Heart left ventricle (tissue), 16 donors: ENCODE measurements at regions not wholly inside any gene's neighbourhood (a gene's known extent, or its start where the extent isn't known, plus 50 kb on each side); places are given as distances from the start of the nearest gene placed in this dataset.

Experiments used
- ATAC-seq, 4 donors: fragments of 200-7000 bp; cut with Tn5 transposase; one replicate each; pipeline ENCODE4 v1.9.1; 2020 to 2022; ENCODE audit warnings: moderate library complexity in 4 of 4, mild to moderate bottlenecking in 3 of 4, moderate number of reproducible peaks in 1 of 4
- DNase-seq, 5 donors: peaks; one replicate each; pipeline ENCODE4 v3.0.0-alpha.2; 2020
- H3K27ac ChIP-seq, 12 donors: fragments of 200-600 bp; sonication (generic) in 4 of 12; one replicate each; pipeline versions ENCODE4 v1.5.0 to v1.8.0; 2016 to 2022; ENCODE audit warnings: mild to moderate bottlenecking in 2 of 12
- H3K27me3 ChIP-seq, 9 donors: fragments of 200-600 bp; sonication (generic) in 2 of 9; one replicate each; pipeline versions ENCODE4 v1.5.1 to v1.8.0; 2016 to 2022; ENCODE audit warnings: mild to moderate bottlenecking in 3 of 9
- H3K36me3 ChIP-seq, 9 donors: fragments of 200-600 bp; sonication (generic) in 2 of 9; one replicate each; pipeline versions ENCODE4 v1.5.0 to v1.8.0; 2018 to 2022; ENCODE audit warnings: mild to moderate bottlenecking in 2 of 9
- H3K4me1 ChIP-seq, 12 donors: fragments of 200-600 bp; sonication (generic) in 4 of 12; one replicate each; pipeline versions ENCODE4 v1.5.0 to v1.8.0; 2016 to 2022; ENCODE audit warnings: mild to moderate bottlenecking in 3 of 12
- H3K4me3 ChIP-seq, 12 donors: fragments of 200-600 bp; sonication (generic) in 4 of 12; one replicate each; pipeline versions ENCODE4 v1.5.0 to v1.8.0; 2017 to 2022; ENCODE audit warnings: mild to moderate bottlenecking in 9 of 12, moderate library complexity in 4 of 12
- H3K9me3 ChIP-seq, 12 donors: fragments of 200-600 bp; sonication (generic) in 4 of 12; one replicate each; pipeline versions ENCODE4 v1.5.0 to v1.8.0; 2016 to 2022; ENCODE audit warnings: mild to moderate bottlenecking in 1 of 12
- POLR2A ChIP-seq, 2 donors: fragments of 450-650 bp; IDR thresholded peaks; one replicate each; pipeline ENCODE4 v1.6.1; 2017; ENCODE audit warnings: antibody characterized with exemption in 2 of 2, mild to moderate bottlenecking in 2 of 2, moderate library complexity in 2 of 2
- WGBS, 4 donors: extraction: QIAGEN DNeasy Blood & Tissue Kit in 2 of 4; methylation state at CpG; one replicate each; pipeline versions ENCODE4 v1.1.5 to v1.1.7; 2013 to 2018; 5-methylcytosine and 5-hydroxymethylcytosine counted together
- intact Hi-C, 10 donors: fragments of 100-400 bp; cut with DNase I; formaldehyde crosslinking; loops; one replicate each; pipeline versions ENCODE4 v1.11.1 to v1.14.2; 2022
- TF ChIP-seq, protein P1 (sequence below), 12 donors: fragments of 200-600 bp; sonication (generic) in 4 of 12; IDR thresholded peaks; one replicate each; pipeline versions ENCODE4 v1.5.0 to v1.8.0; 2018 to 2022; ENCODE audit warnings: antibody characterized with exemption in 12 of 12, mild to moderate bottlenecking in 5 of 12
- donor health status: ischemic (EF 13 %, LVEDD 7.1; RV severe dilation, severe dysfunction).
- donor health status: healthy with polysubstance abuse.
- donor health status: DM: no; HTN: yes; CAD: no.
- donor health status: DM: no; HTN: no; CAD: no.
- donor health status: ischemic (EF 25% LVEDD 6.9; RV normal size, moderate dysfunction).
- donor health status: ischemic (EF 25% LVEDD 5.7; RV mildly dilated, moderate dysfunction).
- donor health status: healthy.
- donor health status: DM: yes; HTN: yes; CAD: no.
- donor health status: ischemic (EF 35%, LVEDD 5.7; RV mildly dilated, moderate dysfunction).
- donor health status: nonischemic (EF 11% LVEDD 7.7; RV severe dilation, severe dysfunction).
- donor health status: DM: yes; HTN: yes; CAD: no.
- donor health status: PGD.
- donor health status: ischemic (EF 29% LVEDD 5.4; RV normal size, mild dysfunction).
- donor health status: nonischemic (EF 23%, LVEDD 6.1; RV moderate dilation, normal function).

DNA sequence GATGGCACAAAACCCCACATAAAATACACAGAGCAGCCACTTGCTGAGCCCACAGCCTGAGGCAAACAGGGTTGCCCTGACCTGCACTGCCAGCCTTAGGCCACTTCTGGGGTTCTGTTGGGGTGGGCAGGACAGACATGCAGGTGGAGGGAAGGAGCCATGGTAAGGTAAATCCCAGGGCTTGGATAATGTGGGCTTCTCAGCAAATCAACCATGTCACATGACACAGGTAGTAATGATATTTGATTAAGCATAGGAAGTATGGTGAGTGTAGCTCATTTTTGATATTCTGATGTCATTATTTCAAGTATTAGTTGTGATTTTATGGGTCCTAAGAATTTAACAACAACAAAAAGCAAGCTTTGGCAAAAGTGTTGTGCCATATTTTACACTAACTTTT lies 124.6 kb downstream of the FOXA2 start:
- intact Hi-C loops = loop anchor here in 5 of 10 donors (10.0 kb wide), 3 partner anchors 215 to 885 kb away; no protein-coding TSS in a partner anchor
- Histone ChIP-seq H3K27me3 (peaks cover 0 to 46% (median 3%) of the 10 kb centered on the region in 9 donors), H3K27ac (no peak overlapping the region), H3K4me1 (no peaks in the 10 kb centered on the region), H3K9me3 (no peaks in the 10 kb centered on the region), H3K4me3 (no peak overlapping the region), H3K36me3 (no peaks in the 10 kb centered on the region)
- TF ChIP-seq, protein P1, sequence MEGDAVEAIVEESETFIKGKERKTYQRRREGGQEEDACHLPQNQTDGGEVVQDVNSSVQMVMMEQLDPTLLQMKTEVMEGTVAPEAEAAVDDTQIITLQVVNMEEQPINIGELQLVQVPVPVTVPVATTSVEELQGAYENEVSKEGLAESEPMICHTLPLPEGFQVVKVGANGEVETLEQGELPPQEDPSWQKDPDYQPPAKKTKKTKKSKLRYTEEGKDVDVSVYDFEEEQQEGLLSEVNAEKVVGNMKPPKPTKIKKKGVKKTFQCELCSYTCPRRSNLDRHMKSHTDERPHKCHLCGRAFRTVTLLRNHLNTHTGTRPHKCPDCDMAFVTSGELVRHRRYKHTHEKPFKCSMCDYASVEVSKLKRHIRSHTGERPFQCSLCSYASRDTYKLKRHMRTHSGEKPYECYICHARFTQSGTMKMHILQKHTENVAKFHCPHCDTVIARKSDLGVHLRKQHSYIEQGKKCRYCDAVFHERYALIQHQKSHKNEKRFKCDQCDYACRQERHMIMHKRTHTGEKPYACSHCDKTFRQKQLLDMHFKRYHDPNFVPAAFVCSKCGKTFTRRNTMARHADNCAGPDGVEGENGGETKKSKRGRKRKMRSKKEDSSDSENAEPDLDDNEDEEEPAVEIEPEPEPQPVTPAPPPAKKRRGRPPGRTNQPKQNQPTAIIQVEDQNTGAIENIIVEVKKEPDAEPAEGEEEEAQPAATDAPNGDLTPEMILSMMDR (IDR thresholded peaks at IDR 0.05) = no peak
- TF ChIP-seq POLR2A (IDR thresholded peaks at IDR 0.05) = no peak
- ATAC-seq = no peak
- DNase-seq = no peak

DNA sequence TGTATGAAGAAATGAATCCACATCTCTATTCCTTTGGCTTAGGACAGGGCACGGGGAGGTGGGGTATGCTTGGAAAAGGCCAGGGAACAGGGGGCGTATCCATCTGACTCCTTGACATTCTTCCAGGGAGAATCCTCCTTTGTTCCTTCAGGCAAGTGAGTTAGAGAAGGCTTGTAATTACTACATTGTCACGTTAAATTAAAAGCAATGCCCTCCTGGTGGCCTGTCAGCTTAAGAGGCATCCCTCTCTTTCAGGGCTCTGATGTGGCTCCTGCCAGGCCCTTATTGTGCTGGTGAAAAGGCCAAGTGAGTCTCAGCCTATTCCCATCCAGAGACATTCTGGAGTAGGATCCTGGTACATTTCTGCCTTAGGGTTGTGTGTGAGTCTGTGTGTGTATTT lies 128.3 kb downstream of the FOXA2 start:
- no peaks in the 10 kb centered on the region for H3K4me1 ChIP-seq
- no peak for TF ChIP-seq POLR2A (IDR thresholded peaks at IDR 0.05)
- TF ChIP-seq, protein P1 (IDR thresholded peaks at IDR 0.05) = no peak
- H3K27ac ChIP-seq = no peak overlapping the region
- H3K36me3 ChIP-seq = no peaks in the 10 kb centered on the region
- 38 to 57% (median 52%) methylated on average over 3 of the region's 3 CpGs for WGBS, 4 donors
- H3K9me3 ChIP-seq = no peaks in the 10 kb centered on the region
- H3K27me3 ChIP-seq = peaks cover 0 to 44% (median 7%) of the 10 kb centered on the region in 9 donors
- ATAC-seq (no peak), DNase-seq (no peak)
- intact Hi-C loops = loop anchor here in 5 of 10 donors (10.0 kb wide), 3 partner anchors 219 to 889 kb away; no protein-coding TSS in a partner anchor
- no peak overlapping the region for H3K4me3 ChIP-seq

DNA sequence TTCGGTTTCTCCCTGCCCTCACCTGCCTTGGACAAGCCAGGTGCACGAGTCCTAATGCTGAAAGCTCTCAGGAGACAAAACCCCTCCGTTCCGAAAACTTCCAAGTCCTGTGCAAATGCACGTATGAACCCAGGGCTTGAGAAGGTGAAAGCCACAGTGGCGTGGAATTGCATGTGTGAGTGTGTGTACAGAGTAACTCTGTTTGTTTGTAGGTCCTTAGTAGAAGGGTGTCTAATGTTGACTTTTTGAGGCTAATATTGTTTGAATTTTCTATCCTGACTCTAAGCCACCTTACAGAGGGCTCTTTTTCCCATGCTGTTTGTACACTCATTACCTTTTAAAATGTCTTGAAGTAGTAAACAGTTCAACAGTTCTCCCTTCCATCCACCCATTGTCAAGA lies 129.1 kb downstream of the FOXA2 start:
- H3K4me1 ChIP-seq = no peaks in the 10 kb centered on the region
- 72 to 78% (median 76%) methylated on average over 6 of the region's 6 CpGs for WGBS, 4 donors
- ATAC-seq (no peak), DNase-seq (no peak)
- no peaks in the 10 kb centered on the region for H3K36me3 ChIP-seq
- no peak overlapping the region for H3K27ac ChIP-seq
- intact Hi-C loops = loop anchor here in 5 of 10 donors (10.0 kb wide), 3 partner anchors 220 to 890 kb away; no protein-coding TSS in a partner anchor
- no peak overlapping the region for H3K4me3 ChIP-seq
- no peak for TF ChIP-seq POLR2A (IDR thresholded peaks at IDR 0.05)
- TF ChIP-seq, protein P1 (IDR thresholded peaks at IDR 0.05) = no peak
- no peaks in the 10 kb centered on the region for H3K9me3 ChIP-seq
- peaks cover 0 to 52% (median 7%) of the 10 kb centered on the region in 9 donors for H3K27me3 ChIP-seq

DNA sequence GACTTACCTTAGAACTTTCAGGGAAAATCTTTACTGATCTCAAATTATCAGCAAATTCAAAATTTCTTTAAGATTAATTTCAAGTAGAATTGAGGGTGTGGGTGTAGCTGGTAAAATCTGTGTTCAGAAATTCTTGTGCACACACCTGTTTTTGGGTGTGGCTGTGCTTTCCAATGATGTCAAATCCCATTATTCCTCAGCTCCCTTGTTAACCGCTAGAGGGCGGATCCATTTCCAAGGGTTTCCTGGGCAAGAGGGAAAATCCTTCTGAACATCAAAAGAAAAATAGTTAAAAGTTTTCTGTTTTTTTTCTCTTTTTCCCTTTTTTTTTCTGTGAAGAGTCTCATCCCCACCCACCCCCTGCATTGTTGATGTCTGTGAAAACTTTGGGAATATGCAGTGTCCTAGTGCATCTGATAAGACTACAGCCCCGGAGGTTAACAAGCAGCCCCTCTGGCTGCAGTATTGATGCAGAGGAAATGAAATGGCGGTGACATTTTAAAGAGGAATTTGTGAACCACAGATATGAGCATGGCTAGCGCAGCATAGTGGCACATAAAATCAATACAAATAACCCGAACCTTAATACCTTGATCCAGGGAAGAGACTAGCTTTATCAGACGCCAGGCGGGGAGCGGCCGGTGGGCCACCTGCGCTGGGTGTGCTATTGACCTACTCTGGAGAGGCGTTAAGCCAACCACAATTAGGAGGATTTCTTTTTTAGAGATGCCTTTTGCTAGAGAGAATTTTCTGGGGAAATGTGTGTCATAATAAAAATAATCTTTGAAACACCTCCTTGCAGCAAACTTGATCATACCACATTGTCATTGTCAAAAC lies 130.9 kb downstream of the FOXA2 start:
- DNase-seq = no peak
- Histone ChIP-seq H3K9me3 (no peaks in the 10 kb centered on the region), H3K27ac (no peak overlapping the region), H3K4me3 (no peak overlapping the region), H3K27me3 (peaks cover 0 to 56% (median 9%) of the 10 kb centered on the region in 9 donors), H3K36me3 (no peaks in the 10 kb centered on the region), H3K4me1 (no peaks in the 10 kb centered on the region)
- no peak for ATAC-seq
- 66 to 71% (median 69%) methylated on average over 12 of the region's 12 CpGs for WGBS, 4 donors
- intact Hi-C loops = loop anchor here in 6 of 10 donors (2.0 to 10.0 kb wide), 6 partner anchors 221 to 891 kb away; no protein-coding TSS in a partner anchor
- no peak for TF ChIP-seq POLR2A (IDR thresholded peaks at IDR 0.05)
- TF ChIP-seq, protein P1 (IDR thresholded peaks at IDR 0.05) = peak; percentile 30 to 69 (median 50)
